HG02623 (cell line): ENCODE measurements at regions not wholly inside any gene's neighbourhood (a gene's known extent, or its start where the extent isn't known, plus 50 kb on each side); places are given as distances from the start of the nearest gene placed in this dataset.

Source experiments
- ATAC-seq: cut with Tn5 transposase; IDR thresholded peaks from one replicate; pipeline ENCODE4 v1.9.1; 2021; ENCODE audit warnings: moderate library complexity; ENCODE audit not compliant: unreplicated experiment

- no peak for ATAC-seq
Observed at GRCh38 chr4:156019246-156019645, 65.6 kb upstream of the CTSO start.

DNA sequence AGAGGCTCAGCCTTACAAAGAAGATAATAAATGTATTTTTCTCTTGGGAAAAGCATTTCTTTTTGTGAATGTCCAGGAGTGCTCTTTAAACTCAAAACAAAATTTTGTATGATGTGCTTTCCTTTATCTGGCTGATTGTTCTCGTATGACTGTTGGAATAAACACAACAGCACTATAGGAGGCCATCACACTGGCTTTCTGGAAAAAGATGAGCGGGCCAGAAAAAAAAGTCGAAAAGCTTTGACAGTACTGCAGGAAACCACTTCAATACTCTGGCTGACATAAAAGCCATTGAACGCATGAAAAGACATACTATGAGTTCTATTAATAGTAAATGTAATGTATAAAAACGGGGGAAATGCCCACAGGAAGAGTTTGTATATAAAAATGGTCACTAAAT is 64.7 kb upstream of the CTSO start:
- no peak for ATAC-seq

GRCh38 chr4:156015781-156016180 is 62.1 kb upstream of the CTSO start:
- no peak for ATAC-seq

- ATAC-seq = no peak
Observed at GRCh38 chr4:156006192-156006591, 52.5 kb upstream of the CTSO start.
